ENCODE measurements at regions not wholly inside any gene's neighbourhood (a gene's known extent, or its start where the extent isn't known, plus 50 kb on each side); places are given as distances from the start of the nearest gene placed in this dataset.

DNA sequence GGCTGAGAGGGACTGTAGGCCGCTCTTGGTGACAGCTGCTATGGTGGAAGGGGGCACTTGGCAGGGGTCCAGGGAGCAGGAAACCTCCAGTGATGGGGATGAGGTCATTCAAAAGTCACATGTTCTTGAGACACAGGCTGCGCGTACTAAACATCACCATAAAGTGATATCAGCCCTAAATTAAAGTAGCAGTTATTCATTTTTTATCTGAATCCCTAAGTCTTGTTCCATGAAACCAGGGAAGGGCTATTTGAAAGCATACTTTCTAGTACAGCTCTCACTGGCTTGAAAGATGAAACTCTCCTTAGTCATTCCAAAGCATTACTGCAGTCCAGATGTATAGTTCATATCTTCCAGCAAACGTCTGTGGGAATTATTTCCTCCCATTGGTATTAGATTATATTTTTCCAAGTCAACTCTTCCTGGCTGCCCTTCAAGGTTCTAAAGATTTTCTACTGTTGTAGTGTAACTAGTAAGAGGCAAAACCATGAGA lies 373.1 kb downstream of the CD109 start:
- Histone ChIP-seq H3K27me3 (ENCODE audit: insufficient read depth, low read length) (no peaks in the 10 kb centered on the region), H3K4me3 (ENCODE audit: low read depth, low read length, poor library complexity, severe bottlenecking) (no peak overlapping the region), H2AFZ (ENCODE audit: low read length) (no peak overlapping the region), H3K9ac (ENCODE audit: low read length) (no peak overlapping the region), H3K4me1 (ENCODE audit: insufficient read depth, low read length, severe bottlenecking) (no peaks in the 10 kb centered on the region), H3K79me2 (ENCODE audit: insufficient read depth, low read length) (no peaks in the 10 kb centered on the region), H3K36me3 (ENCODE audit: insufficient read depth, low read length) (no peaks in the 10 kb centered on the region), H3K4me2 (ENCODE audit: low read length) (no peak overlapping the region), H4K20me1 (ENCODE audit: insufficient read depth, low read length) (no peaks in the 10 kb centered on the region), H3K9me2 (ENCODE audit: low read depth, low read length) (no peaks in the 10 kb centered on the region), H3F3A (ENCODE audit: insufficient read depth, low read length) (no peaks in the 10 kb centered on the region), H3K9me3 (ENCODE audit: low read length) (no peaks in the 10 kb centered on the region), H3K27ac (ENCODE audit: low read depth, low read length, poor library complexity, severe bottlenecking) (no peak overlapping the region)
- no peak for TF ChIP-seq EZH2 (IDR thresholded peaks at IDR 0.05; ENCODE audit: borderline replicate concordance, low read length)
- TF ChIP-seq, protein P1, sequence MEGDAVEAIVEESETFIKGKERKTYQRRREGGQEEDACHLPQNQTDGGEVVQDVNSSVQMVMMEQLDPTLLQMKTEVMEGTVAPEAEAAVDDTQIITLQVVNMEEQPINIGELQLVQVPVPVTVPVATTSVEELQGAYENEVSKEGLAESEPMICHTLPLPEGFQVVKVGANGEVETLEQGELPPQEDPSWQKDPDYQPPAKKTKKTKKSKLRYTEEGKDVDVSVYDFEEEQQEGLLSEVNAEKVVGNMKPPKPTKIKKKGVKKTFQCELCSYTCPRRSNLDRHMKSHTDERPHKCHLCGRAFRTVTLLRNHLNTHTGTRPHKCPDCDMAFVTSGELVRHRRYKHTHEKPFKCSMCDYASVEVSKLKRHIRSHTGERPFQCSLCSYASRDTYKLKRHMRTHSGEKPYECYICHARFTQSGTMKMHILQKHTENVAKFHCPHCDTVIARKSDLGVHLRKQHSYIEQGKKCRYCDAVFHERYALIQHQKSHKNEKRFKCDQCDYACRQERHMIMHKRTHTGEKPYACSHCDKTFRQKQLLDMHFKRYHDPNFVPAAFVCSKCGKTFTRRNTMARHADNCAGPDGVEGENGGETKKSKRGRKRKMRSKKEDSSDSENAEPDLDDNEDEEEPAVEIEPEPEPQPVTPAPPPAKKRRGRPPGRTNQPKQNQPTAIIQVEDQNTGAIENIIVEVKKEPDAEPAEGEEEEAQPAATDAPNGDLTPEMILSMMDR (IDR thresholded peaks at IDR 0.05; ENCODE audit: low read length) = no peak

DNA sequence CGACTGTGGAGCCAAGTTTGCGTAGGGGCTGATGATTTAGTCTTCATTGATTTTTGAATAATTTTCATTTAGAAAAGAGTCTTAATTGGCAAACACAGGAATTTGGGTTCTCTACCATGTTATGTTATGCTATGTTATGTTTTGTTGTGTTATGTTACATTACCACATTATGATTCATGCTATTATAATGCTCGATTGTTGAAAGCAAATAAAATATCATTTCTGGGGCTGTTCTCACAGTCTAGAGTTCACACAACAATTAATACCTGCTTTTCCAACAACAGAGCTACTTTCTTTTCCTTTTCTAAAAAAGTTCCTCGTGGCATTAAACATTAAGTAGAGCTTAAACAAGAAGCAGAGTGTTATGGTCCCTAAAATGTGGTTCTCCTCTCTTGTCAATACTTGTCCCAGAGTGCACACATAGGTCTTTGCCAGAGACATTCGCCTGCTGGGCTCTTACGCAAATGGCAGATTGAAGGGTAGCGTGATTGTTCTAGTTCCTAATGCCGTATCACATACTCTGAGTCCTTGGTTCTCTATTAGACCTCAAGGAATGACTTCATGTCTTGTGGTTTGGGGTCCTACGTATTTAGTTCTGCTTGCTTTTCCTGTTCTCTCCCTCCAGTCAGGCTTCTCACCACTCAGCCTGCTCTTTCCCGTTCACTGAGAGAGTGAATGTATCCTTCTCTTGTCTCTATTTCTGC lies 370.3 kb downstream of the CD109 start:
- Histone ChIP-seq H3K27me3 (ENCODE audit: insufficient read depth, low read length) (no peaks in the 10 kb centered on the region), H3K9me2 (ENCODE audit: low read depth, low read length) (no peaks in the 10 kb centered on the region), H3K27ac (ENCODE audit: low read depth, low read length, poor library complexity, severe bottlenecking) (no peak overlapping the region), H3K9ac (ENCODE audit: low read length) (no peak overlapping the region), H4K20me1 (ENCODE audit: insufficient read depth, low read length) (no peaks in the 10 kb centered on the region), H2AFZ (ENCODE audit: low read length) (no peak overlapping the region), H3K4me1 (ENCODE audit: insufficient read depth, low read length, severe bottlenecking) (no peaks in the 10 kb centered on the region), H3F3A (ENCODE audit: insufficient read depth, low read length) (no peaks in the 10 kb centered on the region), H3K79me2 (ENCODE audit: insufficient read depth, low read length) (no peaks in the 10 kb centered on the region), H3K9me3 (ENCODE audit: low read length) (no peaks in the 10 kb centered on the region), H3K4me3 (ENCODE audit: low read depth, low read length, poor library complexity, severe bottlenecking) (no peak overlapping the region), H3K4me2 (ENCODE audit: low read length) (no peak overlapping the region), H3K36me3 (ENCODE audit: insufficient read depth, low read length) (no peaks in the 10 kb centered on the region)
- TF ChIP-seq EZH2 (IDR thresholded peaks at IDR 0.05; ENCODE audit: borderline replicate concordance, low read length) = no peak
- TF ChIP-seq, protein P1 (IDR thresholded peaks at IDR 0.05; ENCODE audit: low read length) = no peak

DNA sequence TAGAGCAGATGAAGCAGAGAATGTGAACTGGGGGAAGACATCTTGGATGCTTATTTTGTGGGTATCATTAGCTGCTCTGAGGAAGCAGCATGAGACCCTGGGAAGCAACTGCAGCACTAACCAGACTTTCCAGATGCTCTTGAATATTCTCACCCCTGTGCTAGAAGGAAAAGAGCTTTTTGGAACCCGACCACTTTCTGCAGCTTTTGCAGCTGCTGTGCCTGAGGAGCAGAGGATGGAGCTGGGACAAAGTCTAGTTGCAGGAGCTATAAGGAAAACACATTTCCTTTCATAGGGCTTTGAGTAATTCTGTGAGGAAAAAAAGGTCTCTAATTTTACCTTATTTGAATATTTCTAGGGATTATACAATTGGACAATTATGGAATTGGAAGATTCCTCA lies 369.7 kb downstream of the CD109 start:
- Histone ChIP-seq H3K9ac (ENCODE audit: low read length) (no peak overlapping the region), H2AFZ (ENCODE audit: low read length) (no peak overlapping the region)
- TF ChIP-seq, protein P1 (IDR thresholded peaks at IDR 0.05; ENCODE audit: low read length) = no peak
- no peak for TF ChIP-seq EZH2 (IDR thresholded peaks at IDR 0.05; ENCODE audit: borderline replicate concordance, low read length)

More for the DNA sequence above, 369.7 kb downstream of the CD109 start:
- H3F3A ChIP-seq (ENCODE audit: insufficient read depth, low read length) = no peaks in the 10 kb centered on the region
- no peaks in the 10 kb centered on the region for H3K4me1 ChIP-seq (ENCODE audit: insufficient read depth, low read length, severe bottlenecking)
- H3K27me3 ChIP-seq (ENCODE audit: insufficient read depth, low read length) = no peaks in the 10 kb centered on the region
- no peak overlapping the region for H3K27ac ChIP-seq (ENCODE audit: low read depth, low read length, poor library complexity, severe bottlenecking)
- H3K36me3 ChIP-seq (ENCODE audit: insufficient read depth, low read length) = no peaks in the 10 kb centered on the region
- H3K79me2 ChIP-seq (ENCODE audit: insufficient read depth, low read length) = no peaks in the 10 kb centered on the region
- no peaks in the 10 kb centered on the region for H3K9me3 ChIP-seq (ENCODE audit: low read length)
- no peak overlapping the region for H3K4me3 ChIP-seq (ENCODE audit: low read depth, low read length, poor library complexity, severe bottlenecking)
- H3K9me2 ChIP-seq (ENCODE audit: low read depth, low read length) = no peaks in the 10 kb centered on the region
- no peak overlapping the region for H3K4me2 ChIP-seq (ENCODE audit: low read length)
- H4K20me1 ChIP-seq (ENCODE audit: insufficient read depth, low read length) = no peaks in the 10 kb centered on the region
